ENCODE measurements at regions not wholly inside any gene's neighbourhood (a gene's known extent, or its start where the extent isn't known, plus 50 kb on each side); places are given as distances from the start of the nearest gene placed in this dataset.

- Mint-ChIP-seq H3K36me3 (ENCODE audit: insufficient read depth in 2 of 2) (peaks cover 3 to 6% of the 10 kb centered on the region in 2 donors), H3K27ac (no peak overlapping the region), H3K9me3 (peaks cover 1 to 4% of the 10 kb centered on the region in 2 donors), H3K4me1 (ENCODE audit: low read depth) (no peaks in the 10 kb centered on the region), H3K4me3 (no peak overlapping the region), H3K27me3 (ENCODE audit: low read depth) (peaks cover 9% of the 10 kb centered on the region)
- DNase-seq (no peak), ATAC-seq (replicated peaks in 1 of 2) (no peak)
These were observed 345.5 kb upstream of the DUSP10 start for GRCh38 chr1:222087221-222087920.

- Mint-ChIP-seq H3K4me1 (ENCODE audit: low read depth) (no peaks in the 10 kb centered on the region), H3K27ac (no peak overlapping the region), H3K36me3 (ENCODE audit: insufficient read depth in 2 of 2) (peaks cover 3 to 6% of the 10 kb centered on the region in 2 donors), H3K27me3 (ENCODE audit: low read depth) (peaks cover 9% of the 10 kb centered on the region), H3K9me3 (peaks cover 1 to 4% of the 10 kb centered on the region in 2 donors), H3K4me3 (no peak overlapping the region)
- DNase-seq (no peak), ATAC-seq (replicated peaks in 1 of 2) (no peak)
These were observed 343.1 kb upstream of the DUSP10 start for GRCh38 chr1:222084996-222085395.

GRCh38 chr1:222084048-222084447 lies 342.2 kb upstream of the DUSP10 start:
- peaks cover 3 to 6% of the 10 kb centered on the region in 2 donors for H3K36me3 Mint-ChIP-seq (ENCODE audit: insufficient read depth in 2 of 2)
- H3K27me3 Mint-ChIP-seq (ENCODE audit: low read depth) = peaks cover 9% of the 10 kb centered on the region
- H3K4me3 Mint-ChIP-seq = no peak overlapping the region
- H3K27ac Mint-ChIP-seq = no peak overlapping the region
- no peaks in the 10 kb centered on the region for H3K4me1 Mint-ChIP-seq (ENCODE audit: low read depth)
- DNase-seq = no peak
- ATAC-seq (replicated peaks in 1 of 2) = no peak
- H3K9me3 Mint-ChIP-seq = peaks cover 1 to 4% of the 10 kb centered on the region in 2 donors

- no peak for DNase-seq
- Mint-ChIP-seq H3K9me3 (peaks cover 1 to 4% of the 10 kb centered on the region in 2 donors), H3K36me3 (ENCODE audit: insufficient read depth in 2 of 2) (peaks cover 3 to 6% of the 10 kb centered on the region in 2 donors), H3K4me3 (no peak overlapping the region), H3K4me1 (ENCODE audit: low read depth) (no peaks in the 10 kb centered on the region), H3K27me3 (ENCODE audit: low read depth) (peaks cover 9% of the 10 kb centered on the region), H3K27ac (no peak overlapping the region)
- ATAC-seq (replicated peaks in 1 of 2) = no peak
These were observed 340.0 kb upstream of the DUSP10 start for GRCh38 chr1:222081859-222082258.

- H3K27me3 Mint-ChIP-seq (ENCODE audit: low read depth) = no peaks in the 10 kb centered on the region
- no peaks in the 10 kb centered on the region for H3K4me1 Mint-ChIP-seq (ENCODE audit: low read depth)
- peaks cover 0 to 1% of the 10 kb centered on the region in 2 donors for H3K36me3 Mint-ChIP-seq (ENCODE audit: insufficient read depth in 2 of 2)
- no peaks in the 10 kb centered on the region for H3K9me3 Mint-ChIP-seq
- DNase-seq (no peak), ATAC-seq (replicated peaks in 1 of 2) (no peak)
- no peak overlapping the region for H3K27ac Mint-ChIP-seq
- H3K4me3 Mint-ChIP-seq = no peak overlapping the region
These were observed 337.7 kb upstream of the DUSP10 start for GRCh38 chr1:222079566-222079965.

- Mint-ChIP-seq H3K36me3 (ENCODE audit: insufficient read depth in 2 of 2) (peaks cover 0 to 1% of the 10 kb centered on the region in 2 donors), H3K9me3 (no peaks in the 10 kb centered on the region), H3K27me3 (ENCODE audit: low read depth) (no peaks in the 10 kb centered on the region), H3K4me3 (no peak overlapping the region), H3K27ac (no peak overlapping the region), H3K4me1 (ENCODE audit: low read depth) (no peaks in the 10 kb centered on the region)
- ATAC-seq (replicated peaks in 1 of 2) = no peak
- no peak for DNase-seq
These were observed 335.3 kb upstream of the DUSP10 start for GRCh38 chr1:222077206-222077605.

- no peaks in the 10 kb centered on the region for H3K27me3 Mint-ChIP-seq (ENCODE audit: low read depth)
These were observed 332.4 kb upstream of the DUSP10 start for GRCh38 chr1:222074317-222074716.

GRCh38 chr1:222073307-222073995 lies 331.6 kb upstream of the DUSP10 start:
- ATAC-seq (replicated peaks in 1 of 2) (no peak), DNase-seq (no peak)
- no peak overlapping the region for H3K4me3 Mint-ChIP-seq
- H3K4me1 Mint-ChIP-seq (ENCODE audit: low read depth) = no peaks in the 10 kb centered on the region
- no peaks in the 10 kb centered on the region for H3K27me3 Mint-ChIP-seq (ENCODE audit: low read depth)
- H3K27ac Mint-ChIP-seq = no peak overlapping the region
- peaks cover 0 to 1% of the 10 kb centered on the region in 2 donors for H3K36me3 Mint-ChIP-seq (ENCODE audit: insufficient read depth in 2 of 2)
- no peaks in the 10 kb centered on the region for H3K9me3 Mint-ChIP-seq

More at GRCh38 chr1:222074317-222074716, 332.4 kb upstream of the DUSP10 start:
- Mint-ChIP-seq H3K4me1 (ENCODE audit: low read depth) (no peaks in the 10 kb centered on the region), H3K27ac (no peak overlapping the region), H3K36me3 (ENCODE audit: insufficient read depth in 2 of 2) (peaks cover 0 to 1% of the 10 kb centered on the region in 2 donors), H3K4me3 (no peak overlapping the region), H3K9me3 (no peaks in the 10 kb centered on the region)
- ATAC-seq (replicated peaks in 1 of 2) (no peak), DNase-seq (no peak)

- H3K27ac Mint-ChIP-seq = no peak overlapping the region
- no peak overlapping the region for H3K4me3 Mint-ChIP-seq
- peaks cover 0 to 1% of the 10 kb centered on the region in 2 donors for H3K36me3 Mint-ChIP-seq (ENCODE audit: insufficient read depth in 2 of 2)
- no peaks in the 10 kb centered on the region for H3K4me1 Mint-ChIP-seq (ENCODE audit: low read depth)
- peaks cover 9% of the 10 kb centered on the region for H3K27me3 Mint-ChIP-seq (ENCODE audit: low read depth)
- H3K9me3 Mint-ChIP-seq = no peaks in the 10 kb centered on the region
- no peak for ATAC-seq (replicated peaks in 1 of 2)
- DNase-seq = no peak
These were observed 329.5 kb upstream of the DUSP10 start for GRCh38 chr1:222071387-222071786.

- Mint-ChIP-seq H3K27me3 (ENCODE audit: low read depth) (peaks cover 9% of the 10 kb centered on the region), H3K27ac (no peak overlapping the region), H3K4me1 (ENCODE audit: low read depth) (no peaks in the 10 kb centered on the region), H3K9me3 (peaks cover 6 to 9% of the 10 kb centered on the region in 2 donors), H3K4me3 (no peak overlapping the region), H3K36me3 (ENCODE audit: insufficient read depth in 2 of 2) (peaks cover 6 to 8% of the 10 kb centered on the region in 2 donors)
- no peak for ATAC-seq (replicated peaks in 1 of 2)
- DNase-seq = no peak
These were observed 327.0 kb upstream of the DUSP10 start for GRCh38 chr1:222068937-222069336.

- ATAC-seq (replicated peaks in 1 of 2) (no peak), DNase-seq (no peak)
- H3K27ac Mint-ChIP-seq = no peak overlapping the region
- no peak overlapping the region for H3K4me3 Mint-ChIP-seq
- peaks cover 9% of the 10 kb centered on the region for H3K27me3 Mint-ChIP-seq (ENCODE audit: low read depth)
- H3K9me3 Mint-ChIP-seq = peaks cover 10% of the 10 kb centered on the region in 2 donors
- peaks cover 6 to 10% of the 10 kb centered on the region in 2 donors for H3K36me3 Mint-ChIP-seq (ENCODE audit: insufficient read depth in 2 of 2)
- no peaks in the 10 kb centered on the region for H3K4me1 Mint-ChIP-seq (ENCODE audit: low read depth)
These were observed 326.2 kb upstream of the DUSP10 start for GRCh38 chr1:222068101-222068500.

GRCh38 chr1:222066539-222066938 lies 324.6 kb upstream of the DUSP10 start:
- Mint-ChIP-seq H3K4me1 (ENCODE audit: low read depth) (no peaks in the 10 kb centered on the region), H3K4me3 (no peak overlapping the region), H3K27ac (no peak overlapping the region), H3K27me3 (ENCODE audit: low read depth) (peaks cover 9% of the 10 kb centered on the region), H3K36me3 (ENCODE audit: insufficient read depth in 2 of 2) (peaks cover 6 to 10% of the 10 kb centered on the region in 2 donors), H3K9me3 (peaks cover 10% of the 10 kb centered on the region in 2 donors)
- no peak for DNase-seq
- no peak for ATAC-seq (replicated peaks in 1 of 2)

GRCh38 chr1:222065234-222065633 lies 323.3 kb upstream of the DUSP10 start:
- Mint-ChIP-seq H3K27me3 (ENCODE audit: low read depth) (peaks cover 9% of the 10 kb centered on the region), H3K27ac (no peak overlapping the region), H3K9me3 (peaks cover 10% of the 10 kb centered on the region in 2 donors), H3K4me1 (ENCODE audit: low read depth) (no peaks in the 10 kb centered on the region), H3K36me3 (ENCODE audit: insufficient read depth in 2 of 2) (peaks cover 6 to 10% of the 10 kb centered on the region in 2 donors), H3K4me3 (no peak overlapping the region)
- no peak for DNase-seq
- no peak for ATAC-seq (replicated peaks in 1 of 2)

Data from activated T-cell treated with anti-CD3 and anti-CD28 coated beads, Interleukin-2, amount 50 U/mL, for 72 hours (primary cell).